Activated CD8-positive, alpha-beta memory T cell treated with anti-CD3 and anti-CD28 coated beads for 4 hours (primary cell): ENCODE measurements at regions not wholly inside any gene's neighbourhood (a gene's known extent, or its start where the extent isn't known, plus 50 kb on each side); places are given as distances from the start of the nearest gene placed in this dataset.

Source experiments
- DNase-seq, 2 donors: peaks; one replicate each; pipeline ENCODE4 v3.0.0-alpha.2; 2020; ENCODE audit warnings: low read depth in 2 of 2

DNA sequence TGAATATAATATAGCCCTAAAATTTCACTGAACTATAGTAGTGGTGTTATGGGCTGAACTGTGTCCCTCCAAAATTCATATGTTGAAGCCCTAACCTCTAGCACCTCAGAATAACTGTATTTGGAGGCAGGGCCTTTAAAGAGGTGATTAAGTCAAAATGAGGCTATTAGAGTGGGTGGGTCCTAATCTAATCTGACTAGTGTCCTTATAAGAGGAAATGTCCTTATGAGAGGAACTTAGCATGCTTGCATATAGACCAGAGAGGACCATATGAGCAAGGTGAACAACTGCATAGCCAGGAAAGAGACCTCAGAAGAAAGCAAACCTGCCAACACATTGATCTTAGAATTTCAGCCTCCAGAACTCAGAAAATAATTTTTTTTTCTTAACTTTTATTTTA is 238.4 kb downstream of the ZEB2 start:
- no peak for DNase-seq

DNA sequence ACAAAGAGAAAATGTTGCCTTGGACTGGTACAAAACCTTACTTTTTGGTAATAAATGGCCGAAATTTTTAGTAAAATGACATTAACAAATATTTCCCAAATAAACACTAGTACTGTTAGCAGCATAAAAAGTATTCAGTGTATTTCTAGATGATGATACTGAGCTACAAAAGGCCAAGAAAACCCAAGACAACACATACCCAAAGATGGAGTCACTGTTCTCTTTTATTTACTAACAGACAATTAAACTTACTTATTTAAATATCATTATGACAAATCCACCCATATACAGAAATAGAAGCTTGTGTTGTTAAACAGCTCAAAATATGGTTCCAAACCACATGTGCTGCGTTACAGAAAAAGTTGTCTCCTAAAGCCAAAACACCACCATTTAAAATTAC is 239.9 kb downstream of the ZEB2 start:
- DNase-seq, result no peak

DNA sequence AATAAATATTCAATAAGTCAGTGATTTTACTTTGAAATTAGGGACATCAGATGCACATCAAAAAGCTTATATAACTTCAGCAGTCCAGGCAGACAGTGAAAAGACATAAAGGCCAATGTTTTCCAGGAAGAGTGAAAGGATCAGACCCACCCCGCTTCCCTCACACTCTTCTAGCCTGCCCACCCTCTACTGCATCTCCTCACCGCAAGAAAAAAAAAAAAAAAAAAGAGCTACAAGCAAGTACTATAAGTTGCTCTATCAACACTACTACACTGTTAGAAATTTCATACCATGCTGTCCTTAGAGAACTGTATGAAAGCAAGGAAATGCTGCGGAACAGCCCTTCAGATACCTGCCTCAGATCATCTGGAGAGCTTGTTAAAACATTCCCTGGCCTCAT is 240.8 kb downstream of the ZEB2 start:
- no peak for DNase-seq

DNA sequence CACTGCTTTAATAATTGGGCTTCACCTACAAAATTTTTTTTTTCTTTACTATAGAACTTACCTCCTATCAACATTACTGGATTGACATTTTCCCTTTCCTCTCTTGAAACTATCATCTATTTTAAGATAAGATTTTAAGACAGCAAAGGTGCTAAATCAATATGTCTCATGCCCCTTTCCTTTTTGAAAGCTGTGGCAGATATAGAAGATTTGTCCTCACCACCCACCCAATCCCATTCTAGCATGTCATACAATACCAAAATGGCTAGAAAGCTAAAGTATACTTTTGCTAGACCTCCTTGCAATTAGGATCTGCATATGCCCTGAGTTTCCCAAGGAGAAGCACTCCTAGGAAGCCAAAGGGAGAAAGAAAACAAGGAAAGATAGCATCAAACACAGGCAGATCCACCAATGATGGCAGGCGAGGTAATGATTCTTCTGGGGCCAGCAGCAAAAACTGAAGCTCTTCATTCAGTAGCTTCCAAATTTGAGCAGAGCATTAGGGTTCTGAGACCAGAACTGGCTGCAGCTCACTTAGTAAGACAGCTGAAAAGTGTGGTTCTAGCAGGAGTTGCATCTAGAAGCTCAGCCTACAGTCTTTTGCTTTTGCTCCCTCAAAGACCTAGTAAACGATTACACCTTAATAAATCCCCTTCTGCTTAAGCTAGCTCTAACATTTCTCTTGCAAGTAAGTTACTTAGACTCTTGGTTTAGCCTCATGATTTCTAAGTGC is 242.1 kb downstream of the ZEB2 start:
- no peak for DNase-seq

DNA sequence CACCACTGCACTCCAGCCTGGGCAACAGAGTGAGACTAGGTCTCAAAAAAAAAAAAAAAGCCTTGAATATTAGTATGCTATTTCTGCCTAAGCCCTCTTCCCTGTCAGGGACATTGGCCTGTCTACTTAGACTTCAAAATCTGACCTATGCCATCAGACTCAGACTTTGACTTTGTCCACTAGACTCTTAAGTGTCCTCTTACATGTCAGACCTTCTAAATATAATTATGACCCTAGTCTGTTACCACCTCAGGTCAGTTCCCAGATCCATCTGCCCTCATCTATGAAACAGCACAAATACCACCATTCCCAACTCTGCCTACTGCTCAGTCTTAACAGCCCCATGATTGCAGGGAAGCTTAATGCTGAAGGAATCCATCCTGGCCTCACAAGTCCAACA is 244.6 kb downstream of the ZEB2 start:
- no peak for DNase-seq

DNA sequence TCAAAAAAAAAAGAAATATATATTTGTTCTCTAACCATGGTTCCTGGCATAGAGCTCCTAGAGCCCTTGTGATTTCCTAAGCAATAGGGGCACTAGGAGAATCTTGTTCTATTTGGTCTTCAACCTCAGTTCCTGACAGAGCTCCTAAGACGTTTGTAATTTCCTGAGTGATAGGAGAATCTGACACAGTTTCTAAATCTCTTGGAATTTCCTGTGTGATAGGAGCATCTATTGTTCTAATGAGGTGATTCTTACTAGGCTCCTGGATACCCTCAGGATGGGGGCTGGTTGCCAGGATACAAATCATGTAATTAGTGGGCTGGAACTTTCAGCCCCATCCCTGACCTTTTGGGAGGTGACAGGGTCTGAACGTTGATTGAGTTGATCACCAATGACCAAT is 245.8 kb downstream of the ZEB2 start:
- DNase-seq, result no peak

DNA sequence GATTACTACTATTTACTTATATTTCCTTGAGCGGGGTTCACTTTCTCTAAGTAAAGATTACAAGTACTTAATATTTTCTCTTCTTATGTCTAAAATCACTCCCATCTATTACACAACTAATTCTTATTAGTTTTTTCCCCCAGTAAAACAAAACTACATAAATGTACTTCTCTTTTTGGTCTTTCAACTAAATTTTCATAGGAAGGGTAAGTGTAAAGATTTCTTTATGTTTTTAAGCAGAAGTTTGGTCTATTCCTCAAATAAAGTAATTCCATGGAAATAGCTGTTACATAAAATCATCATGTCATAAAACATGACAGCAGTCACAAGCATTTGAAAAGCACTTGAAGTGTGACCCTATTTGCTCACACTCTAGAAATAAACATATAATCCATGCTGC is 249.0 kb downstream of the ZEB2 start:
- no peak for DNase-seq

DNA sequence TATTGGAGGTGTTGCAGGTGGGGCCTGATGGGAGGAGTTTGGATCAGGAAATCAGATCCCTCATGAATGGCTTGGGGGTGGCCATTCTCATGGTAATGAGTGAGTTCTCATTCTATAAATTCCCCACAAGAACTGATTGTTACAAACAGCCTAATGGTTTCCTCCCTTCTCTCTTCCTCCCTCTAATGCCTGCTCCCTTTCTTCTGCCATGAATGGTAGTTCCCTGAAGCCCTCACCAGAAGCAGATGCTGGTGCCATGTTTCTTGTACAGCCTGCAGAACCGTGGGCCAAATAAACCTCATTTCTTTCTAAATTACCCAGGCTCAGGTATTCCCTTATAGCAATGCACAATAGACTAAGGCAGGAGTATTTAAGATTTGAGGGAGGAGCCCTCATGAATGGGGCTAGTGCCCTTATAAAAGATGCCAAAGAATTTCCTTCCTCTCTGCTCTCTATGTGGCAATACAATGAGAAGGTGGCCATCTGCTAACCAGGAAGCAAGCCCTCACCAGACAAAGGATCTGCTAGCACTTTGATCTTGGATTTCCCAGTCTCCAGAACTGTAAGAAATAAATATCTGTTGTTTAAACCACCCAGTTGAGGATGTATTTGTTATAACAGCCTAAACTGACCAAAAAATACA is 251.8 kb downstream of the ZEB2 start:
- no peak for DNase-seq

DNA sequence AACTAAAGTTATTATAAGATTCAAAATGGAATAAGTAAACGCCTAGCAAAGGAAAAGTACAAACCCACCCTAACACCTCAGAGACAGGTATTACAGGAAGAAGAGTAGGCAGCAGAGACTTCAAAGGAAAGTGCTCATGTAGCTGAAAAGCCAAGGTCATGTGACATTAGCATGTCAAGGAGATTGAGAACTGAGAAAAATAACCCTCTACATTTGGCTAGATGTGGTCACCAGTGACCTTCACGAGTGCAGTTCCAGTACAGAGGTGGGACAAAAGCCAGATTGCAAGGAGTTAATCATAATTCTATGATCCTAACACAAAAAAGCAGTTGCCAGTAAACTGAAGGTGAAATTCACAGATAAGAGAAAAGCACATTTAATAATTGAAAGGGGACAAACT is 252.7 kb downstream of the ZEB2 start:
- DNase-seq, result no peak

DNA sequence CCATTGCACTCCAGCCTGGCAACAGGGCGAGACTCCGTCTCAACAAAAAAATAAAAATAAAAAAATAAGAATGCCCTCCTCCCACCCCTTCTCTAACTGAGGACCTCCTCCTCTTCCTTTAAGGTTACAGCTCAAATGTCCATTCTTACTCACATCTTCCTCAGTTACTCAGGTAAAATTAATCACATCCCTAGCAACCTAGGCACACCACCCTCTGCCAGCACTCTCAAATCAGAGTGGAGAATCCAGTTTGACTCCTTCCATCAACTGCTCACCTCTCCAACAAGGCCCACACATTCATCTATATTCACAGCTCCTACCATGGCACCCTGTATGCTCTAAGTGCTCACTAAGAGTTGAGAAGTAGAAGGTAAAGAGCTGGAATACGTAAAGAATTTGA is 254.3 kb downstream of the ZEB2 start:
- DNase-seq, result no peak

DNA sequence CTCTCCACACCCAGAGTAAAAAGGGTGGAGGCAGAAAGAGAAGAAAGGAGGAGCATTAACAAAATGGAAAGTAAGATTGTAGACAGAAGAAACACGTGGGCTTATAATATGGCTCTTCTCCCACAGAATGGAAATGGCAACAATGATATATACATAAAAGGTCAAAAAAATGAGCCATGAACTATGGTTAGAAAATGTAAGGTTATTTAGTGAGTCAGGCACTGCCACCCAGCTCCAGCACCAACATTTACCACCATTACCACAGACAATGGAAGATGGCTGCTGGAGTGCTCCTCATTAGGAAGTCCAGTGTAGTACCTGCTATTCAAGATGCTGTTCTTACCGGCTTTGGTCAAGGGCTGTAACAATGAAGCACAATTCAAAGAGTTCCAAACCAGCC is 258.0 kb downstream of the ZEB2 start:
- DNase-seq, result no peak

DNA sequence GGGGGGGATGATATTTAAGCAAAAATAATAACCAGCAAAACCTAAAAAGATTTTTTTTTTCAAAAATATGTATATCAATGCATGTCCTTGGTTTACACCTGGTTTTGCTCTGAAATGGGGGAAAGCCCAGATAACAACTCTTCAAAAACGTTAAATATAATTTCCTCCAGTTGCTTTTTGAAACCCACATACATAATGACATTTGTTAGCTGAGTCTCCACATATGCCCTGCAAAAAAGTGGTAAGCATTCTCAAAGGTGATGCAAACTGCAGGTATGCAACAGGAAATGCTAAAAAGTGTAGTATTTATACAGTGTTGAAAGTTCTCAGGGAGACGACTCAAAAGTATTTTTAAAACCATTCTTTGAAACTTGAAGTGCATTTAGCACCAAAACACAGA is 258.6 kb downstream of the ZEB2 start:
- no peak for DNase-seq

DNA sequence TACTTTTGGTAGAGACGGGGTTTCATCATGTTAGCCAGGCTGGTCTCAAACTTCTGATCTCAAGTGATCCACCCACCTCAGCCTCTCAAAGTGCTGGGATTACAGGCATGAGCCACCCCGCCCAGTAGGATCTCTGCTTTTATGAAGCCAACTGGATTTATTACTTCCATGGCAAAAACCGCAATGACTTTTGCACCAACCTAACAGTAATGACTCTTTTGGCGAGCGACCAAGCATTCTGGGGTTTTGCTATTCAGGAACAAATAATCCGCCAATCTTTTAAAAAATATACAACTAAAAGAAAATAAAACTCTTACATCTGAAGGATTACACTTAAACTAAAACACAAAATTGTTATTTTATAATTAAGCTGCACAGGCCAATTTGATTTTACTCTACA is 260.6 kb downstream of the ZEB2 start:
- no peak for DNase-seq

DNA sequence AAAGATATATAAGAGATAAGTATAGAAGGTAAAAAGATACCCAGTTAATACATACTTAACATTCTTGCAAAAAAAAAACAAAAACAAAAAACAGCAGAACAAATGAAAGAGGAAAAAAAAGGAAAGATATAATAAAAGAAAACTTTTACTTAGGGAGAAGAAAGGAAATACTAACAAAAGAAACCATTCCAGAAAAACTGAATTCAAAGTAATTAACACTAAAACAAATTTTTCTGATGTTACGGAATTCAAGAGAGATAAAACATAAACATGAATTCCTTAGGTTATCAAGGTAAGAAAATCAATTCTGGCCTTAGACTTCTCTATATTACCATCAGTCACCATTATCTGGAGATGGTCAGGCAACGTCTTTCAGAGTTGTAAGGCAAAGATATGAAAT is 261.8 kb downstream of the ZEB2 start:
- no peak for DNase-seq

DNA sequence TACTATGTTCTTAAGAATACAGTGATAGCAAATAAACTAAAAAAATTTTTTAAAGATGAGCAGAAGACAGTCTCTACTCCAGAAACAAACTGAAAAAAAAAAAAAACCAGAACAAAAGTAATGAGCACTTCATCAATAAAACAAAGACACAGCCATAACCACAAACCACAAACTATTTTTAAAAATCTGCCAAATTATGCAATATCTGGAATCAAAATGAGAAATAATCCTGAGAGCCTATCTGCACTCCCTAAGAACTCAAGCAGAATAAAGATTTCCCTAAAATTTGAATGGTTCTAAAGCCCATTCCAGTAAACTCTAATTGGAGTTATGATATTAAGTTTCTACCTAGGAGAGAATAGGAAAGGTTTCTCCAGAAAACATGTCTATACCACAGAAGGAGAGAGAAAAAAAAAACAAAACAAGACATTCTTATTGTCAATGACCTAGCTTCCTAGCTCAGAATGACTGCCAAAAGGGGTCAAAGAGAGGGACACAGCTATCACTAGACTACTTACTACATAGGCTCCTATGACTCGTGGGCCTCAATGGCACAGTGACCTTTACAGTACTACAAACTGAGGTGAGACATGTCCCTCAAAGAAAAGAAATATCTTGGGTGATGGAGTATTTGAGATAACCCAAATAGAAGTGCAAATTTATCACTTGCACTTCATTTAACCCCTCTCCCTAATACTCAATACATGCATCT is 262.8 kb downstream of the ZEB2 start:
- DNase-seq, result no peak

DNA sequence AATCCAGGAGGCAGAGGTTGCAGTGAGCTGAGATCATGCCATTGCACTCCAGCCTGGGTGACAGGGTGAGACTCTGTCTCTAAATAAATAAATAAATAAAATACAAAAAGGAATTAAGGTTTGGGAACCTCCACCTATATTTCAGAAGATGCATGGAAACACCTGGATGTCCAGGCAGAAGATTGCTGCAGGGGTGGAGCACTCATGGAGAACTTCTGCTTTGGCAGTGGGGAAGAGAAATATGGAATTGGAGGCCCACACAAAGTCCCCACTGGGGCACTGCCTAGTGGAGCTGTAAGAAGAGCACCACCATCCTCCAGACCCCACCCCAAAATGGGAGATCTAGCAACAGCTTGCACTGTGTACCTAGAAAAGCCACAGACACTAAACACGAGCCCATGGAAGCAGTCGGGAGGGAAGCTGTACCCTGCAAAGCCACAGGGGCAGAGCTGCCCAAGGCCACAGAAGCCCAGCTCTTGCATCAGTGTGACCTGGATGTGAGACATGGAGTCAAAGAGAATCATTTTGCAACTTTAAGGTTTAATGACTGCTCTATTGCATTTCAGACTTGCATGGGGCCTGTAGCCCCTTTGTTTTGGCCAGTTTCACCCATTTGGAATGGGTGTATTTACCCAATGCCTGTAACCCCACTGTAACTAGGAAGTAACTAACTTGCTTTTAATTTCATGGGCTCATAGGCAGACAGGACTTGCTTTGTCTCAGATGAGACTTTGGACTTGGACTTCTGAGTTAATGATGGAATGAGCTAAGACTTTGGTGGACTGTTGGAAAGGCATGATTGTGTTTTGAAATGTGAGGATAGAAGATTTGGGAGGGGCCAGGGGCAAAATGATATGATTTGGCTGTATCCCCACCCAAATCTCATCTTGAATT is 265.3 kb downstream of the ZEB2 start:
- DNase-seq, result no peak

DNA sequence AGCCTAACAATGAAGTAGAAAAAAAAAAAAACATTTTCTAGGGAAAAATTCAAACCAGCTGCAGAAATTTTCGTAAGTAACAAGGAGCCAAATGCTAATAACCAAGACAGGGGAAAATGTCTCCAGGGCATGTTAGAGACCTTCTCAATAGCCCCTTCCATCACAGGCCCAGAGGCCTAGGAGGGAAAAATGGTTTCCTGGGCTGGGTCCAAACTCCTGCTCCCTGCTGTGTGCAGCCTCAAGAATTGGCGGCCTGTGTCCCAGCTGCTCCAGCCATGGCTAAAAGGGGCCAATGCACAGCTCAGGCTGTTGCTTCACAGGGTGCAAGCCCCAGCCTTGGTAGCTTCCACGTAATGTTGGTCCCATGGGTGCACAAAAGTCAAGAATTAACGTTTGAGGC is 266.2 kb downstream of the ZEB2 start:
- DNase-seq, result no peak

DNA sequence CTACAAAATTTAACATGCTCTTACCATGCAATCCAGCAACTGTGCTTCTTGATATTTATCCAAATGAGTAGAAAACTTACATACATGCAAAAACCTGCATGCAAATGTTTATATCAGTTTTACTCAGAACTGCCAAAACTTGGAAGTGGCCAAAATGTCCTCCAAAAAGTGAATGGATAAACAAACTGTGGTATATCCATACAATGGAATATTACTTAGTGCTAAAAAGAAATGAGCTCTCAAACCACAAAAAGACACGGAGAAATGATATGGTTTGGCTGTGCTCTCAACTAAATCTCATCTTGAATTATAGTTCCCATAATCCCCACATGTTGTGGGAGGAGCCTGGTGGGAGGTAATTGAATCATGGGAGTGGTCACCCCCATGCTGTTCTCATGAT is 267.2 kb downstream of the ZEB2 start:
- no peak for DNase-seq

DNA sequence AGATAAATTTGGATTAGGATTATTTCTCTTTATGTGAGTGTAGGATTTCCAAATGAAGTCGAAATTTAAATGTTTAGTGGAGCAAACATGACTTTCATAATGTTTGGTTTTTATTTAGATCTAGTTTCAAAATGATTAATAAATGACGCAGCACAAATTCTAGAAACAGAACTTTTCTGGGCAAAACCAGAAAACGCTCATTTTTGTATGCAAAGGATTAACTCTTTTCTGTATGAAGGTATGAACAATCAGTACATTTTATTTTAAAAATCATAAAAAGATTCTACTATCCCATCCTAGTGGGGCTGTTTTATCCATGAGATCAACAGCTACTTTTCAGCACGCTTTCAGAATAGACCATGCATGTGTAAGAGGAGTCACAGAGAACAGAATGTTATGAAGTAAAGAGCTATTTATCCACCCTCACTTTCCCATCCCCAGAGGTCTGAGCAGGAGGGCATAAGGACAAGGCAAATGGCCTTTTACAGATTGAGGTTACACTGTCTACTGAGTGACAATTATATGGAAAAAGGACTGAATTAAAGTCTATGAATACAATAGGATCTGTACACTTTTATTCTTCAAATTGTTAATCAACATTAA is 270.8 kb downstream of the ZEB2 start:
- DNase-seq, result no peak

DNA sequence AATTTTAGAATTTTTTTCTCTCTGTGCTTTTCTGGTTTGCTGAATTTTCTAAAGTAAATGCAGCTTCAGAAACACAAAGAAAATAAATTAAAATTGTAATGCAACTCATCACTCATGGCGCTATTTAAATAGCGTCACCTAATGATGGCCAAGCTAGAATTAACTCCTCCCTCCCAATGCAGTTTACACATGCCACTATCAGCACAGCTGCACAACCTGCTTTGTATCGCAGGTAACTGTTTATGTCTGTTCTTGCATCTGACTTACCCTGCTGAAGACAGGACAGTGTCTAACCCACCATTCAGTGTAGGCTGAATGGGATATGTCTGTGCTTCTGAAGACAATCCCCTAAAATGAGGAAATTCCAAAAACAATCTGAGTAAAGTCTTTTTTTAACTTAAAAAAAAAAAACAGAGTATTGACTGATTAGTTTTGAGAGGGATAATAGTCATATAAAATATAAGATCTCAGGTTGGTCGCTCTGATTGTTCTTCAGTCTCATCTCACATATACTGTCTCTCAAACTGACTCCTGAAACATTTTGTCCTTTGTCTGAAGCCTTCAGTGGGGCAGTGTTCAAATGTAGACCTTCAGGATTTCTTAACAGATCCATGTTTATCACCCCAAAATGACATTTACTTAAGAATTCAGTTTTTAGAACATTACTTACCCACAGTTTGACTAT is 271.4 kb downstream of the ZEB2 start:
- DNase-seq, result no peak

DNA sequence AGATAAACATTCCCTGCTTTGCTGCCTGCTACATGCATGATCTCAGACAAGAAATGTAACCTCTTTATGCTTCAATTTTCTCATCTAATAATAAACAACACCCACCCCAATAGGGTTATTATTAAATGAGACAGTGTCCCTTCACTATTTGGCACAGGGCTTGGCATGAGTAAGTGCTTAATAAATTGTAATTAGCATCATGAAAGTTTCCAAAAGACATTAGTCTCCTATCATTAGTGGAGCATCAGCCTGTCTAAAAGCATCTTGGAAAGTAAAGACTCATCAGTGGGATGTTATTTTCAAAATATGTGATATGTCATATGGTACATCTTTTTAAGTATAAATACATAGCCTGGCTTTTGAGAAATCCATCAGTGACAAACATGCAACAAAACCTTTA is 275.0 kb downstream of the ZEB2 start:
- no peak for DNase-seq
